ENCODE measurements at regions not wholly inside any gene's neighbourhood (a gene's known extent, or its start where the extent isn't known, plus 50 kb on each side); places are given as distances from the start of the nearest gene placed in this dataset.

GRCh38 chr1:188070848-188071247 is 1242.1 kb downstream of the PLA2G4A start:
- Mint-ChIP-seq H3K27ac (ENCODE audit: unreplicated experiment) (no peak overlapping the region), H3K4me1 (ENCODE audit: low read depth) (no peaks in the 10 kb centered on the region), H3K9me3 (ENCODE audit: low read depth) (peaks cover 41% of the 10 kb centered on the region), H3K36me3 (ENCODE audit: low read depth) (peaks cover 7% of the 10 kb centered on the region), H3K27me3 (ENCODE audit: low read depth) (no peaks in the 10 kb centered on the region), H3K4me3 (ENCODE audit: unreplicated experiment) (no peak overlapping the region)
- TF ChIP-seq, protein P1, sequence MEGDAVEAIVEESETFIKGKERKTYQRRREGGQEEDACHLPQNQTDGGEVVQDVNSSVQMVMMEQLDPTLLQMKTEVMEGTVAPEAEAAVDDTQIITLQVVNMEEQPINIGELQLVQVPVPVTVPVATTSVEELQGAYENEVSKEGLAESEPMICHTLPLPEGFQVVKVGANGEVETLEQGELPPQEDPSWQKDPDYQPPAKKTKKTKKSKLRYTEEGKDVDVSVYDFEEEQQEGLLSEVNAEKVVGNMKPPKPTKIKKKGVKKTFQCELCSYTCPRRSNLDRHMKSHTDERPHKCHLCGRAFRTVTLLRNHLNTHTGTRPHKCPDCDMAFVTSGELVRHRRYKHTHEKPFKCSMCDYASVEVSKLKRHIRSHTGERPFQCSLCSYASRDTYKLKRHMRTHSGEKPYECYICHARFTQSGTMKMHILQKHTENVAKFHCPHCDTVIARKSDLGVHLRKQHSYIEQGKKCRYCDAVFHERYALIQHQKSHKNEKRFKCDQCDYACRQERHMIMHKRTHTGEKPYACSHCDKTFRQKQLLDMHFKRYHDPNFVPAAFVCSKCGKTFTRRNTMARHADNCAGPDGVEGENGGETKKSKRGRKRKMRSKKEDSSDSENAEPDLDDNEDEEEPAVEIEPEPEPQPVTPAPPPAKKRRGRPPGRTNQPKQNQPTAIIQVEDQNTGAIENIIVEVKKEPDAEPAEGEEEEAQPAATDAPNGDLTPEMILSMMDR (IDR thresholded peaks at IDR 0.05), result no peak
- DNase-seq (ENCODE audit: low spot score), result no peak

- Mint-ChIP-seq H3K27ac (ENCODE audit: unreplicated experiment) (no peak overlapping the region), H3K9me3 (ENCODE audit: low read depth) (peaks cover 5% of the 10 kb centered on the region), H3K36me3 (ENCODE audit: low read depth) (no peaks in the 10 kb centered on the region), H3K4me3 (ENCODE audit: unreplicated experiment) (no peak overlapping the region), H3K4me1 (ENCODE audit: low read depth) (peaks cover 29% of the 10 kb centered on the region), H3K27me3 (ENCODE audit: low read depth) (no peaks in the 10 kb centered on the region)
- DNase-seq (ENCODE audit: low spot score), result no peak
- TF ChIP-seq, protein P1 (IDR thresholded peaks at IDR 0.05), result no peak
These were observed 1260.3 kb downstream of the PLA2G4A start for GRCh38 chr1:188089015-188089414.

DNA sequence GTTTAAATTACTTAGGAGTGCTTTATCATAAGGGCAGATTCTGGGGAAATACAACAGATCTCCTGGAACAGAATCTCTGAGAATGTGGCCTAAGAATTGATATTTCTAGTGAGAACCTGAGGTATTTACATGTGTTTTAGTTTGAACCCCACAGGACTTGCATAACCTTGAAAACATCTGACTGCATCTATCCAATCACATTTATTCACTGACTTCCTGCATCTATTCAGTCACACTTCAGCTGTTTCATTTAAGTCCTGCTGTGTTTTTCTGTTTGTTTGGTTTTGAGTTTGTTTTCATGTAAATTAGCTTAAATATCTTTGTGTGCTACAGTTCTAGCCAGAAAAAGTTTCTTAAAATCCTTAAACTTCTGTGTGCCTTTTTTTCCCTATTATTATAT is 1260.7 kb downstream of the PLA2G4A start:
- Mint-ChIP-seq H3K4me1 (ENCODE audit: low read depth) (peaks cover 29% of the 10 kb centered on the region), H3K9me3 (ENCODE audit: low read depth) (peaks cover 5% of the 10 kb centered on the region), H3K36me3 (ENCODE audit: low read depth) (no peaks in the 10 kb centered on the region), H3K27ac (ENCODE audit: unreplicated experiment) (no peak overlapping the region), H3K27me3 (ENCODE audit: low read depth) (no peaks in the 10 kb centered on the region), H3K4me3 (ENCODE audit: unreplicated experiment) (no peak overlapping the region)
- TF ChIP-seq, protein P1 (IDR thresholded peaks at IDR 0.05), result no peak
- no peak for DNase-seq (ENCODE audit: low spot score)

DNA sequence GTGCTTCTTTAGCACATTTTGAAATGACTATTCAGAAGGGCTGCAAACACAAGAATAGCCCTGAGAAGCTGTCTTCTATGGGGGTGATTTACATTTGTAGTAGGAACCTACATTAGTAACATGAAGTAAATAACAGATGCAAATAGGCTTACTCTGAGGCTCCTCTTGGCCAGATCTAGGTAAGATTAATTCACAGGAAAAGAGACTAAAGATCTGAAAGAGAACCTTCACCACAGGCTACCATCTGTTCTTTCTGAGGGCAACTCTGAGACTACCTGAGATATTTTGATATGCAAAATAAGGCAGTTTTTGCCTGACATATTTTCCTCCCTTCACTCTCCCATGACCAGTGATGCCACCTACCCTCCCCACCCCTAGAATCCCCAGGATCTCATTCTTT is 1267.8 kb downstream of the PLA2G4A start:
- Mint-ChIP-seq H3K27me3 (ENCODE audit: low read depth) (no peaks in the 10 kb centered on the region), H3K36me3 (ENCODE audit: low read depth) (no peaks in the 10 kb centered on the region), H3K4me3 (ENCODE audit: unreplicated experiment) (no peak overlapping the region), H3K27ac (ENCODE audit: unreplicated experiment) (no peak overlapping the region), H3K4me1 (ENCODE audit: low read depth) (peaks cover 3% of the 10 kb centered on the region), H3K9me3 (ENCODE audit: low read depth) (no peaks in the 10 kb centered on the region)
- TF ChIP-seq, protein P1 (IDR thresholded peaks at IDR 0.05), result no peak
- DNase-seq (ENCODE audit: low spot score), result no peak

- Mint-ChIP-seq H3K4me1 (ENCODE audit: low read depth) (no peaks in the 10 kb centered on the region), H3K27ac (ENCODE audit: unreplicated experiment) (no peak overlapping the region), H3K9me3 (ENCODE audit: low read depth) (no peaks in the 10 kb centered on the region), H3K27me3 (ENCODE audit: low read depth) (peaks cover 3% of the 10 kb centered on the region), H3K4me3 (ENCODE audit: unreplicated experiment) (no peak overlapping the region), H3K36me3 (ENCODE audit: low read depth) (no peaks in the 10 kb centered on the region)
- no peak for DNase-seq (ENCODE audit: low spot score)
- TF ChIP-seq, protein P1 (IDR thresholded peaks at IDR 0.05), result no peak
These were observed 1288.7 kb downstream of the PLA2G4A start for GRCh38 chr1:188117436-188117835.

Data from chondrocyte (in vitro differentiated cells).